ENCODE measurements at regions not wholly inside any gene's neighbourhood (a gene's known extent, or its start where the extent isn't known, plus 50 kb on each side); places are given as distances from the start of the nearest gene placed in this dataset.

GRCh38 chr10:3534433-3534832 is 250.6 kb downstream of the KLF6 start:
- H3K4me3 ChIP-seq (ENCODE audit: low read depth, low read length), result no peak overlapping the region
- TF ChIP-seq, protein P1, sequence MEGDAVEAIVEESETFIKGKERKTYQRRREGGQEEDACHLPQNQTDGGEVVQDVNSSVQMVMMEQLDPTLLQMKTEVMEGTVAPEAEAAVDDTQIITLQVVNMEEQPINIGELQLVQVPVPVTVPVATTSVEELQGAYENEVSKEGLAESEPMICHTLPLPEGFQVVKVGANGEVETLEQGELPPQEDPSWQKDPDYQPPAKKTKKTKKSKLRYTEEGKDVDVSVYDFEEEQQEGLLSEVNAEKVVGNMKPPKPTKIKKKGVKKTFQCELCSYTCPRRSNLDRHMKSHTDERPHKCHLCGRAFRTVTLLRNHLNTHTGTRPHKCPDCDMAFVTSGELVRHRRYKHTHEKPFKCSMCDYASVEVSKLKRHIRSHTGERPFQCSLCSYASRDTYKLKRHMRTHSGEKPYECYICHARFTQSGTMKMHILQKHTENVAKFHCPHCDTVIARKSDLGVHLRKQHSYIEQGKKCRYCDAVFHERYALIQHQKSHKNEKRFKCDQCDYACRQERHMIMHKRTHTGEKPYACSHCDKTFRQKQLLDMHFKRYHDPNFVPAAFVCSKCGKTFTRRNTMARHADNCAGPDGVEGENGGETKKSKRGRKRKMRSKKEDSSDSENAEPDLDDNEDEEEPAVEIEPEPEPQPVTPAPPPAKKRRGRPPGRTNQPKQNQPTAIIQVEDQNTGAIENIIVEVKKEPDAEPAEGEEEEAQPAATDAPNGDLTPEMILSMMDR (IDR thresholded peaks at IDR 0.05; ENCODE audit: control insufficient read depth, extremely low read depth, insufficient read depth), result no peak
- no peak for DNase-seq (ENCODE audit: low read depth)

GRCh38 chr10:3533296-3533695 is 251.7 kb downstream of the KLF6 start:
- DNase-seq (ENCODE audit: low read depth), result no peak
- TF ChIP-seq, protein P1 (IDR thresholded peaks at IDR 0.05; ENCODE audit: control insufficient read depth, extremely low read depth, insufficient read depth), result no peak
- H3K4me3 ChIP-seq (ENCODE audit: low read depth, low read length), result no peak overlapping the region

- H3K4me3 ChIP-seq (ENCODE audit: low read depth, low read length), result no peak overlapping the region
- TF ChIP-seq, protein P1 (IDR thresholded peaks at IDR 0.05; ENCODE audit: control insufficient read depth, extremely low read depth, insufficient read depth), result no peak
- DNase-seq (ENCODE audit: low read depth), result no peak
Observed at GRCh38 chr10:3532644-3533043, 252.4 kb downstream of the KLF6 start.

DNA sequence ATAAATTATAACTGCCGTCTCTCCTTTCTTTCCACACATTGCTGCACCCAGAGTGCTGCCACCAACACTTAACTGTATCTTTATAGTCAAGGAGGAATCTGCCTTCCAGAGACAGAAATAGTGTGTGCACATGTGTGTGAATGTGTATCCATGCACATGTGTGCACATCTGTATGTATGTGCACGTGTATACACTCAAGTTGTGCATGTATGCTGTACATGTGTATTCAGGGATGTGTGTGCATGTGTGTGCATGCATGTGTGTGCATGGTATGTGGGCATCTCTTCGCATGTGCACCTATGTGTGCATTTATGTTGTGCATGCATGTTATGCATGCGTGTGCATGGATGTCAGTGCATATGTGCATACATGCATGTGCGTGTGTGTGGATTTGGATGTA is 253.3 kb downstream of the KLF6 start:
- no peak overlapping the region for H3K4me3 ChIP-seq (ENCODE audit: low read depth, low read length)
- DNase-seq (ENCODE audit: low read depth), result no peak
- TF ChIP-seq, protein P1 (IDR thresholded peaks at IDR 0.05; ENCODE audit: control insufficient read depth, extremely low read depth, insufficient read depth), result no peak

DNA sequence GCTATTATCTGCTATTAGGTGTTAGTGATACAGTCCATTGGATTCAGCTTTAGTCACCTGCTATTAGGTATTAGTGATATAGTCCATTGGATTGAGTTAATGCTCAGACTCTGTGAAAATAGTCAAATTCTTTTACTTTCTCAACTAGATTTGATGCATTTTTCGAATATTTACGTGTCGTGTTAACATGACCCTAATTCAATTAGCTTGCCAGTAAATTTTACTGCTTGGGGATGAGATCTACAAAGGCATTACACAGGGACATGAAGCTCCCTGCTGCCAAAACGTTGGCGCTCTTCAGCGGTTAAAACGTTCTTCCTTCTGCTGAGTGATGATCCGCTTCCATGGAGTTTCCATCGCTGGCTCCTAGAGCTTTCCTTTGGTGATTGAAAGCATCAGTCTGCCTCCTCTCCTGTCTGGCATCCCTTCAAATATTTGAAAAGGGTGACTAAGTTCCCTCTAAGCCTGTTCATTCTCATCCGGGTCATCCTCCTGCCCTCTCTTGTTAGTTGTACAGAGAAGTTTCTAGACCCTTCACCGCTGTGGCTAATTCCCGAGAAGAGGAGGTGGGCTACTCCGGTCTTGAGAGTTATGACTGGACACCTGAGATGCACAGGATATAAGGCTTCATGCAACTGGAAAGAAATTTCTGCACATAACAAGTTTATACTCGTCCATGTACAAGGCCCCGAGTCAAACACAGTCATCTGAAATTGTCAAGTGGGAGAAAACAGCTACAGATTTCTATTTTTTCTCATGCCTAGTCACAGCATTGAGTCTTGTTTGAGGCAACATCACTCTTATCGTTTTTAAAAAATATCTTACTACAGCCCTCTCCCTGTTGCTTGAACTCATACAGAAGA is 254.0 kb downstream of the KLF6 start:
- TF ChIP-seq, protein P1 (IDR thresholded peaks at IDR 0.05; ENCODE audit: control insufficient read depth, extremely low read depth, insufficient read depth), result no peak
- no peak overlapping the region for H3K4me3 ChIP-seq (ENCODE audit: low read depth, low read length)
- no peak for DNase-seq (ENCODE audit: low read depth)

DNA sequence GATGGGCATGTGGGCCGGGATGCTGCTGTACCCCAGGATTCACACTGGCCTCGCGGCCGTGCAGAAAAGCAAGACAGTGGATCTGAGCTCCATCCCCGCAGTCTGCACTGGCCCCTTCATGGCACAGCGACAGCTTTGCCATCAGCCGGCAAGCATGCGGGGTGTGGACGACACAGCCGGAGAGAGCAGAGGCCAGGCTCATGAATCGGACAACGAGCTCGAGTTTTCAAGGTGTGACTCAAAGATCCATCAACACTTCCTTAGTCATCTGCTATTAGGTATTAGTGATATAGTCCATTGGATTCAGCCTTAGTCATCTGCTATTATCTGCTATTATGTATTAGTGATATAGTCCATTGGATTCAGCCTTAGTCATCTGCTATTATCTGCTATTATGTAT is 254.7 kb downstream of the KLF6 start:
- TF ChIP-seq, protein P1 (IDR thresholded peaks at IDR 0.05; ENCODE audit: control insufficient read depth, extremely low read depth, insufficient read depth), result no peak
- no peak overlapping the region for H3K4me3 ChIP-seq (ENCODE audit: low read depth, low read length)
- DNase-seq (ENCODE audit: low read depth), result no peak

GRCh38 chr10:3529691-3530090 is 255.3 kb downstream of the KLF6 start:
- no peak for DNase-seq (ENCODE audit: low read depth)
- H3K4me3 ChIP-seq (ENCODE audit: low read depth, low read length), result no peak overlapping the region
- TF ChIP-seq, protein P1 (IDR thresholded peaks at IDR 0.05; ENCODE audit: control insufficient read depth, extremely low read depth, insufficient read depth), result no peak

Measured in LNCaP clone FGC (cell line).